HCT116 (cell line): ENCODE measurements at regions not wholly inside any gene's neighbourhood (a gene's known extent, or its start where the extent isn't known, plus 50 kb on each side); places are given as distances from the start of the nearest gene placed in this dataset.
"Not testable (repeated sequence)": the region's sequence is repeated elsewhere in the genome, so short reads cannot be mapped to it uniquely, and the experiment has no call there.

Source experiments
- ATAC-seq: fragments of 200-7000 bp; cut with Tn5 transposase; 2 replicates; pipeline ENCODE4 v1.9.1; 2020; ENCODE audit warnings: mild to moderate bottlenecking, moderate library complexity
- BruUV-seq: library from RNA; stranded (reverse); fragments of 400-500 nt; replicated peaks from 2 replicates; lab custom pipeline; 2021; lab: Mats Ljungman, UMichigan
- CTCF ChIA-PET: fragments of 300-600 bp; sonication (Branson Sonifier 250); formaldehyde crosslinking; loops from one replicate; lab custom pipeline; 2021; ENCODE audit warnings: antibody characterized with exemption; lab: Charles Lee
- POLR2A ChIA-PET: fragments of 300-600, 350-600 bp; sonication (Branson Sonifier 250); formaldehyde crosslinking; loops from one replicate; lab custom pipeline; 2021; ENCODE audit warnings: antibody characterized with exemption; lab: Charles Lee
- RAD21 ChIA-PET, 2 experiments: fragments of 300-600 bp; sonication (Branson Sonifier 250); formaldehyde crosslinking; loops; one replicate each; lab custom pipeline; 2023; ENCODE audit warnings: low total read pairs in 2 of 2; ENCODE audit not compliant: uncharacterized antibody in 2 of 2, unreplicated experiment in 2 of 2, low non-redundant PET in 1 of 2; lab: Charles Lee
- DNase-seq: peaks from one replicate; pipeline ENCODE4 v3.0.0-alpha.2; 2010; ENCODE audit warnings: low read depth, low spot score
- H2AFZ ChIP-seq: fragments of 200-600 bp; shearing (Covaris generic), sonication (generic); 2 replicates; pipeline ENCODE4 v1.6.1; 2017; ENCODE audit warnings: low read depth, mixed run types, mixed read lengths, antibody characterized with exemption, low read length; ENCODE audit not compliant: poor library complexity, severe bottlenecking
- H3K27ac ChIP-seq: 2 replicates; pipeline ENCODE4 v1.5.1; 2012; ENCODE audit warnings: low read depth, low read length
- H3K27me3 ChIP-seq: fragments of 200-600 bp; sonication (generic); 2 replicates; pipeline ENCODE4 v1.6.1; 2016; ENCODE audit warnings: mixed run types, low read length, mixed read lengths; ENCODE audit not compliant: insufficient read depth
- H3K36me3 ChIP-seq, 2 experiments: fragments of 200-500 bp in 1 of 2; fragments of 200-600 bp in 1 of 2; sonication (Bioruptor generic) in 1 of 2; sonication (generic) in 1 of 2; 2 replicates each; pipeline versions ENCODE4 v1.5.1 to v1.6.1; 2014 to 2016; ENCODE audit warnings: low read length in 2 of 2, inconsistent platforms in 1 of 2, mixed read lengths in 1 of 2, mixed run types in 1 of 2; ENCODE audit not compliant: insufficient read depth in 2 of 2, control insufficient read depth in 1 of 2
- H3K4me1 ChIP-seq, 2 experiments: fragments of 200-600 bp in 1 of 2; sonication (generic) in 1 of 2; 2 replicates each; pipeline versions ENCODE4 v1.5.1 to v1.6.1; 2012 to 2017; ENCODE audit warnings: low read length in 2 of 2, inconsistent platforms in 1 of 2, mild to moderate bottlenecking in 1 of 2, mixed read lengths in 1 of 2, mixed run types in 1 of 2, moderate library complexity in 1 of 2; ENCODE audit not compliant: insufficient read depth in 2 of 2, control insufficient read depth in 1 of 2
- H3K4me2 ChIP-seq: fragments of 200-600 bp; sonication (generic); 2 replicates; pipeline ENCODE4 v1.6.1; 2017; ENCODE audit warnings: mixed run types, low read length, mixed read lengths
- H3K4me3 ChIP-seq, 2 experiments: fragments of 200-600 bp in 1 of 2; sonication (generic) in 1 of 2; replicated peaks in 1 of 2; 2 replicates each; pipeline ENCODE4 v1.5.1; 2011 to 2016; ENCODE audit warnings: low read length in 2 of 2, control low read depth in 1 of 2, low read depth in 1 of 2, mild to moderate bottlenecking in 1 of 2, mixed read lengths in 1 of 2, mixed run types in 1 of 2
- H3K79me2 ChIP-seq: fragments of 200-600 bp; sonication (generic); 2 replicates; pipeline ENCODE4 v1.6.1; 2017; ENCODE audit warnings: mild to moderate bottlenecking, mixed run types, low read length, moderate library complexity, mixed read lengths; ENCODE audit not compliant: insufficient read depth
- H3K9ac ChIP-seq: fragments of 200-600 bp; sonication (generic); 2 replicates; pipeline ENCODE4 v1.6.1; 2016; ENCODE audit warnings: low read length, mixed read lengths
- H3K9me2 ChIP-seq: fragments of 200-600 bp; sonication (generic), shearing (Covaris generic); 2 replicates; pipeline ENCODE4 v1.6.1; 2017; ENCODE audit warnings: mixed run types, mild to moderate bottlenecking, moderate library complexity; ENCODE audit not compliant: insufficient read depth
- H3K9me3 ChIP-seq, 2 experiments: fragments of 200-500 bp in 1 of 2; fragments of 200-600 bp in 1 of 2; sonication (Bioruptor generic) in 1 of 2; sonication (generic) in 1 of 2; 2 replicates each; pipeline ENCODE4 v1.6.1; 2014 to 2017; ENCODE audit warnings: low read length in 2 of 2, mixed read lengths in 2 of 2, inconsistent platforms in 1 of 2, low read depth in 1 of 2, mild to moderate bottlenecking in 1 of 2, mixed run types in 1 of 2, moderate library complexity in 1 of 2; ENCODE audit not compliant: control insufficient read depth in 1 of 2, insufficient read depth in 1 of 2
- H4K20me1 ChIP-seq: fragments of 200-600 bp; sonication (generic), shearing (Covaris generic); 2 replicates; pipeline ENCODE4 v1.6.1; 2017; ENCODE audit warnings: mixed run types, mild to moderate bottlenecking, moderate library complexity; ENCODE audit not compliant: insufficient read depth
- CEBPB ChIP-seq: IDR thresholded peaks from 2 replicates; pipeline ENCODE4 v1.6.1; 2012; ENCODE audit warnings: low read depth
- EGR1 ChIP-seq: IDR thresholded peaks from 2 replicates; pipeline ENCODE4 v1.6.1; 2012; ENCODE audit warnings: low read depth
- EZH2 ChIP-seq: fragments of 200-600 bp; sonication (generic); IDR thresholded peaks from 2 replicates; pipeline ENCODE4 v1.6.1; 2017; ENCODE audit warnings: antibody characterized with exemption, mixed run types
- EZH2phosphoT487 ChIP-seq: fragments of 200-600 bp; IDR thresholded peaks from 2 replicates; pipeline ENCODE4 v1.6.1; 2018; ENCODE audit warnings: antibody characterized with exemption, borderline replicate concordance
- POLR2AphosphoS5 ChIP-seq: IDR thresholded peaks from 2 replicates; pipeline ENCODE4 v1.6.1; 2011; ENCODE audit warnings: mild to moderate bottlenecking, low read depth, low read length, moderate library complexity
- SP1 ChIP-seq: IDR thresholded peaks from 2 replicates; pipeline ENCODE4 v1.6.1; 2012; ENCODE audit warnings: low read depth
- SRF ChIP-seq: IDR thresholded peaks from 2 replicates; pipeline ENCODE4 v1.6.1; 2012; ENCODE audit warnings: low read depth
- TCF7L2 ChIP-seq: IDR thresholded peaks from 2 replicates; pipeline ENCODE4 v1.7.0; 2011; ENCODE audit warnings: borderline replicate concordance, inconsistent platforms; ENCODE audit not compliant: insufficient read depth, insufficient read length; ENCODE audit errors: extremely low read depth
- intact Hi-C: fragments of 100-400 bp; cut with micrococcal nuclease; formaldehyde crosslinking; loops from 2 replicates; pipeline ENCODE4 v1.10.0; 2022
- TF ChIP-seq, protein P1 (sequence below): IDR thresholded peaks from 2 replicates; pipeline ENCODE4 v1.6.1; 2012; ENCODE audit warnings: low read depth
- TF ChIP-seq, protein P2 (sequence below): IDR thresholded peaks from 2 replicates; pipeline ENCODE4 v1.6.1; 2012
- TF ChIP-seq, protein P3 (sequence below), 3 experiments: fragments of 200-600 bp in 1 of 3; sonication (generic) in 1 of 3; IDR thresholded peaks in 2 of 3; conservative IDR thresholded peaks in 1 of 3; 2 replicates each; pipeline ENCODE4 v1.5.1; 2012 to 2017; ENCODE audit warnings: low read depth in 2 of 3, low read length in 2 of 3, antibody characterized with exemption in 1 of 3, borderline replicate concordance in 1 of 3, control low read depth in 1 of 3, mild to moderate bottlenecking in 1 of 3, mixed read lengths in 1 of 3, mixed run types in 1 of 3, moderate library complexity in 1 of 3; ENCODE audit not compliant: insufficient read depth in 1 of 3

DNA sequence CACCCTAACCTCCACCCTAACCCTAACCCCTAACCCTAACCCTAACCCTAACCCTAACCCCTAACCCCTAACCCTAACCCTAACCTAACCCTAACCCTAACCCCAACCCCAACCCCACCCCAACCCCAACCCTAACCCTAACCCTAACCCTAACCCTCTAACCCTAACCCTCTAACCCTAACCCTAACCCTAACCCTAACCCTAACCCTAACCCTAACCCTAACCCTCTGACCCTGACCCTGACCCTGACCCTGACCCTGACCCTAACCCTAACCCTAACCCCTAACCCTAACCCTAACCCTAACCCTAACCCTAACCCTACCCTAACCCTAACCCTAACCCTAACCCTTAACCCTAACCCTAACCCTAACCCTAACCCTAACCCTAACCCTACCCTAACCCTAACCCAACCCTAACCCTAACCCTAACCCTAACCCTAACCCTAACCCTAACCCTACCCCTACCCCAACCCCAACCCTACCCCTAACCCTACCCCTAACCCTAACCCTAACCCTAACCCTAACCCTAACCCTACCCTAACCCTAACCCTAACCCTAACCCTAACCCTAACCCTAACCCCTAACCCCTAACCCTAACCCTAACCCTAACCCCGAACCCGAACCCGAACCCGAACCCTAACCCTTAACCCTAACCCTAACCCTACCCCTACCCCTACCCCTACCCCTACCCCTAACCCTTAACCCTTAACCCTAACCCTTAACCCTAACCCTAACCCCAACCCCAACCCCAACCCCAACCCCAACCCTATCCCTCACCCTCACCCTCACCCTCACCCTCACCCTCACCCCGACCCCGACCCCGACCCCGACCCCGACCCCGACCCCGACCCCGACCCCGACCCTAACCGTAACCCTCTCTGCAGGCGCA lies 186.2 kb upstream of the CHL1 start:
- ATAC-seq: not testable (repeated sequence)

DNA sequence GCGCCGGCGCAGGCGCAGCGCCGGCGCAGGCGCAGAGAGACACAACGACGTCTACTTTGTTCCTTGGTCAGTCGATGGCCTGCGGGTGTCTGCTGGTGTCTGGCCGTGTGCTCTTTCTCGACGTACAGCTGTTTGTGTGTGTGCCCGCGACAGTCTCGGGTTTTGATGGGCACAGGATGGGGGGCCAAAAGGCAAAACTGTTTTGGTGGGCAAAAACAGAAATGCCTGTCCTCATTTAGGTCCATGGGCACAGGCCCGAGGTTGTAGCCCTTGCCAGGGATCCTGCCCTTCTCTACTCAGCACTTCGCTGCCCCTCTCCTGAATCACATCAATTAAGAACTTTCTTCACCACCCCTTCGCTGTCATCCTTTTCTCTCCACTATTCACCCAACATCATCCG lies 184.8 kb upstream of the CHL1 start:
- TF ChIP-seq POLR2AphosphoS5: no peak
- TF ChIP-seq SP1: no peak
- TF ChIP-seq, protein P1, sequence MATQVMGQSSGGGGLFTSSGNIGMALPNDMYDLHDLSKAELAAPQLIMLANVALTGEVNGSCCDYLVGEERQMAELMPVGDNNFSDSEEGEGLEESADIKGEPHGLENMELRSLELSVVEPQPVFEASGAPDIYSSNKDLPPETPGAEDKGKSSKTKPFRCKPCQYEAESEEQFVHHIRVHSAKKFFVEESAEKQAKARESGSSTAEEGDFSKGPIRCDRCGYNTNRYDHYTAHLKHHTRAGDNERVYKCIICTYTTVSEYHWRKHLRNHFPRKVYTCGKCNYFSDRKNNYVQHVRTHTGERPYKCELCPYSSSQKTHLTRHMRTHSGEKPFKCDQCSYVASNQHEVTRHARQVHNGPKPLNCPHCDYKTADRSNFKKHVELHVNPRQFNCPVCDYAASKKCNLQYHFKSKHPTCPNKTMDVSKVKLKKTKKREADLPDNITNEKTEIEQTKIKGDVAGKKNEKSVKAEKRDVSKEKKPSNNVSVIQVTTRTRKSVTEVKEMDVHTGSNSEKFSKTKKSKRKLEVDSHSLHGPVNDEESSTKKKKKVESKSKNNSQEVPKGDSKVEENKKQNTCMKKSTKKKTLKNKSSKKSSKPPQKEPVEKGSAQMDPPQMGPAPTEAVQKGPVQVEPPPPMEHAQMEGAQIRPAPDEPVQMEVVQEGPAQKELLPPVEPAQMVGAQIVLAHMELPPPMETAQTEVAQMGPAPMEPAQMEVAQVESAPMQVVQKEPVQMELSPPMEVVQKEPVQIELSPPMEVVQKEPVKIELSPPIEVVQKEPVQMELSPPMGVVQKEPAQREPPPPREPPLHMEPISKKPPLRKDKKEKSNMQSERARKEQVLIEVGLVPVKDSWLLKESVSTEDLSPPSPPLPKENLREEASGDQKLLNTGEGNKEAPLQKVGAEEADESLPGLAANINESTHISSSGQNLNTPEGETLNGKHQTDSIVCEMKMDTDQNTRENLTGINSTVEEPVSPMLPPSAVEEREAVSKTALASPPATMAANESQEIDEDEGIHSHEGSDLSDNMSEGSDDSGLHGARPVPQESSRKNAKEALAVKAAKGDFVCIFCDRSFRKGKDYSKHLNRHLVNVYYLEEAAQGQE: no peak
- TF ChIP-seq TCF7L2: no peak
- no peak for TF ChIP-seq SRF
- TF ChIP-seq EZH2: no peak
- TF ChIP-seq, protein P2, sequence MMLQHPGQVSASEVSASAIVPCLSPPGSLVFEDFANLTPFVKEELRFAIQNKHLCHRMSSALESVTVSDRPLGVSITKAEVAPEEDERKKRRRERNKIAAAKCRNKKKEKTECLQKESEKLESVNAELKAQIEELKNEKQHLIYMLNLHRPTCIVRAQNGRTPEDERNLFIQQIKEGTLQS: no peak
- no peak for TF ChIP-seq EGR1
- TF ChIP-seq, protein P3, sequence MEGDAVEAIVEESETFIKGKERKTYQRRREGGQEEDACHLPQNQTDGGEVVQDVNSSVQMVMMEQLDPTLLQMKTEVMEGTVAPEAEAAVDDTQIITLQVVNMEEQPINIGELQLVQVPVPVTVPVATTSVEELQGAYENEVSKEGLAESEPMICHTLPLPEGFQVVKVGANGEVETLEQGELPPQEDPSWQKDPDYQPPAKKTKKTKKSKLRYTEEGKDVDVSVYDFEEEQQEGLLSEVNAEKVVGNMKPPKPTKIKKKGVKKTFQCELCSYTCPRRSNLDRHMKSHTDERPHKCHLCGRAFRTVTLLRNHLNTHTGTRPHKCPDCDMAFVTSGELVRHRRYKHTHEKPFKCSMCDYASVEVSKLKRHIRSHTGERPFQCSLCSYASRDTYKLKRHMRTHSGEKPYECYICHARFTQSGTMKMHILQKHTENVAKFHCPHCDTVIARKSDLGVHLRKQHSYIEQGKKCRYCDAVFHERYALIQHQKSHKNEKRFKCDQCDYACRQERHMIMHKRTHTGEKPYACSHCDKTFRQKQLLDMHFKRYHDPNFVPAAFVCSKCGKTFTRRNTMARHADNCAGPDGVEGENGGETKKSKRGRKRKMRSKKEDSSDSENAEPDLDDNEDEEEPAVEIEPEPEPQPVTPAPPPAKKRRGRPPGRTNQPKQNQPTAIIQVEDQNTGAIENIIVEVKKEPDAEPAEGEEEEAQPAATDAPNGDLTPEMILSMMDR (IDR thresholded peaks at IDR 0.05 in 2 of 3, conservative IDR thresholded peaks at IDR 0.05 in 1 of 3; ENCODE audit: borderline replicate concordance in 1 of 3, insufficient read depth in 1 of 3, low read depth in 2 of 3, low read length in 2 of 3): no peak
- no peak for TF ChIP-seq EZH2phosphoT487
- TF ChIP-seq CEBPB: no peak
- ATAC-seq (no peak), DNase-seq (no peak)
- POLR2A ChIA-PET: no interaction called here
- Histone ChIP-seq H3K9ac (no peak overlapping the region), H3K9me2 (no peaks in the 10 kb centered on the region), H3K27ac (no peak overlapping the region), H3K4me2 (no peak overlapping the region), H3K36me3 (no peaks in the 10 kb centered on the region), H3K4me3 (no peak overlapping the region), H4K20me1 (no peaks in the 10 kb centered on the region), H3K9me3 (no peaks in the 10 kb centered on the region), H3K79me2 (no peaks in the 10 kb centered on the region), H3K27me3 (no peaks in the 10 kb centered on the region), H2AFZ (no peak overlapping the region), H3K4me1 (no peaks in the 10 kb centered on the region)
- CTCF ChIA-PET: no interaction called here
- BruUV-seq: no TSS peak
- RAD21 ChIA-PET: no interaction called here
- intact Hi-C loops: no loop called here

More for the DNA sequence above, 186.2 kb upstream of the CHL1 start:
- H2AFZ ChIP-seq, H3K27ac ChIP-seq, H3K27me3 ChIP-seq, H3K9me2 ChIP-seq, CTCF ChIA-PET, DNase-seq, H4K20me1 ChIP-seq, RAD21 ChIA-PET, H3K4me2 ChIP-seq, BruUV-seq, H3K79me2 ChIP-seq, H3K9me3 ChIP-seq, POLR2A ChIA-PET, intact Hi-C loops, H3K4me1 ChIP-seq, H3K4me3 ChIP-seq, H3K9ac ChIP-seq, H3K36me3 ChIP-seq: not testable (repeated sequence)
